ENCODE measurements at regions not wholly inside any gene's neighbourhood (a gene's known extent, or its start where the extent isn't known, plus 50 kb on each side); places are given as distances from the start of the nearest gene placed in this dataset.

DNA sequence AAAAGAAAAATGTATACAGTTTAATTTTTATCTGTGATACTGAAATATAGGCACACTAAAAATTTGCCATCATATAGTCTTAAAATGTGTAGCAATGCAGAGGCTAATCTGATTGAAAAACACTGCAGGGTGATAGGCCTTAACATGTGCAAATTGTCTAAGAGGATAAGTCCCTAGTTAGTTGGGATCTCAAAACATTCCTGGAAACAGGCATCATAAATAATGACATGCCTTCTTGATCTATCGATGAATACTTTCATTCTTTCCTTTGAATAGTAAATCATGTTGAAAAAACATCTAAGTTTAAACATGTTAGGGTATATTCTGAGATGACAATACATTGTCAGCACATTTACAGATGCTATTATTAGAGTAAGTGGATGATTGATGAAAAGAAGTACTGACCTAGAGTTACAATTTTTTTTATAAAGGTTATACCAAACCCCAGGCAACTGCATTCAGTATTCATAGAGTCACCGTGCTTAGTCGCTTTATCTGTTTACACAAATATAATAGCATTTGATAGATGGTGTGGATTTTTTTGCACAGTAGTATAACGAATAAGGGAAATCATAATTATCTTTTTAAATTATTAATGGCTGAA is 668.2 kb upstream of the ADGRL3 start:
- Histone ChIP-seq H3K27me3 (ENCODE audit: insufficient read depth, low read length) (no peaks in the 10 kb centered on the region), H3K4me2 (ENCODE audit: low read length) (no peak overlapping the region)
- DNase-seq (ENCODE audit: low read depth), result no peak

DNA sequence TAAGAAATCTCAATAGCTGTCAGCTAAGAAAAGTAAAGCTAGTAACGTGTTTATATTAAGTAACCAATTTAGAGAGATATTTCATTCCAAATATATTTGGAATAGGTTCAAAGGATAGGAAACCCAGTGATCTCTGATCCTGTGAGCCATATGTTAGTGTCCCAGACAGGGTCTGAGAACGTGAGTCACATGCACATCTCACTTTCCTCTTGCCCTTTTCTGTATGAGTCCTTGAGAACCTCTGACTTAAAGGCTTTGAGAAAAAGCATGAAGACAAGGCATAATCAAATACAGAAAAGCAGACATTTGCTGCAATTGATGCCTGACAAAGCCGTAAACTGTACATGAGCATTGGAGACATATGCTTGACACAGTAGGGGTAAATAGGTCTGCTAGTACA is 655.1 kb upstream of the ADGRL3 start:
- Histone ChIP-seq H3K36me3 (ENCODE audit: insufficient read depth, low read length) (no peaks in the 10 kb centered on the region), H3K4me3 (ENCODE audit: insufficient read depth, low read depth, low read length) (no peak overlapping the region), H3K9ac (ENCODE audit: low read length) (no peak overlapping the region), H4K20me1 (ENCODE audit: insufficient read depth, low read length) (no peaks in the 10 kb centered on the region), H3K9me3 (ENCODE audit: insufficient read depth, low read depth, low read length) (no peaks in the 10 kb centered on the region), H3K27ac (ENCODE audit: low read depth, low read length) (no peak overlapping the region), H3K4me1 (ENCODE audit: insufficient read depth, low read length) (no peaks in the 10 kb centered on the region), H2AFZ (ENCODE audit: low read depth, low read length) (no peak overlapping the region), H3K27me3 (ENCODE audit: insufficient read depth, low read length) (no peaks in the 10 kb centered on the region), H3K4me2 (ENCODE audit: low read length) (no peak overlapping the region), H3K79me2 (ENCODE audit: insufficient read depth, low read length) (no peaks in the 10 kb centered on the region)
- no peak overlapping the region for H3K4me3 Mint-ChIP-seq (ENCODE audit: unreplicated experiment)
- no peaks in the 10 kb centered on the region for H3K36me3 Mint-ChIP-seq (ENCODE audit: low read depth, unreplicated experiment)
- H3K4me1 Mint-ChIP-seq (ENCODE audit: low read depth, unreplicated experiment), result no peaks in the 10 kb centered on the region
- DNase-seq (ENCODE audit: low read depth), result no peak
- FAIRE-seq, result no peak
- H3K9me3 Mint-ChIP-seq (ENCODE audit: unreplicated experiment), result peaks cover 2% of the 10 kb centered on the region
- H3K27ac Mint-ChIP-seq (ENCODE audit: unreplicated experiment), result no peak overlapping the region
- H3K27me3 Mint-ChIP-seq (ENCODE audit: low read depth, unreplicated experiment), result no peaks in the 10 kb centered on the region
- no peak for TF ChIP-seq EZH2 (IDR thresholded peaks at IDR 0.05; ENCODE audit: insufficient read depth, low read length)
- TF ChIP-seq, protein P1, sequence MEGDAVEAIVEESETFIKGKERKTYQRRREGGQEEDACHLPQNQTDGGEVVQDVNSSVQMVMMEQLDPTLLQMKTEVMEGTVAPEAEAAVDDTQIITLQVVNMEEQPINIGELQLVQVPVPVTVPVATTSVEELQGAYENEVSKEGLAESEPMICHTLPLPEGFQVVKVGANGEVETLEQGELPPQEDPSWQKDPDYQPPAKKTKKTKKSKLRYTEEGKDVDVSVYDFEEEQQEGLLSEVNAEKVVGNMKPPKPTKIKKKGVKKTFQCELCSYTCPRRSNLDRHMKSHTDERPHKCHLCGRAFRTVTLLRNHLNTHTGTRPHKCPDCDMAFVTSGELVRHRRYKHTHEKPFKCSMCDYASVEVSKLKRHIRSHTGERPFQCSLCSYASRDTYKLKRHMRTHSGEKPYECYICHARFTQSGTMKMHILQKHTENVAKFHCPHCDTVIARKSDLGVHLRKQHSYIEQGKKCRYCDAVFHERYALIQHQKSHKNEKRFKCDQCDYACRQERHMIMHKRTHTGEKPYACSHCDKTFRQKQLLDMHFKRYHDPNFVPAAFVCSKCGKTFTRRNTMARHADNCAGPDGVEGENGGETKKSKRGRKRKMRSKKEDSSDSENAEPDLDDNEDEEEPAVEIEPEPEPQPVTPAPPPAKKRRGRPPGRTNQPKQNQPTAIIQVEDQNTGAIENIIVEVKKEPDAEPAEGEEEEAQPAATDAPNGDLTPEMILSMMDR (IDR thresholded peaks at IDR 0.05; ENCODE audit: insufficient read depth, low read depth, low read length), result no peak

More for the DNA sequence above, 668.2 kb upstream of the ADGRL3 start:
- no peaks in the 10 kb centered on the region for H3K79me2 ChIP-seq (ENCODE audit: insufficient read depth, low read length)
- H3K36me3 Mint-ChIP-seq (ENCODE audit: low read depth, unreplicated experiment), result no peaks in the 10 kb centered on the region
- H4K20me1 ChIP-seq (ENCODE audit: insufficient read depth, low read length), result no peaks in the 10 kb centered on the region
- H3K4me1 ChIP-seq (ENCODE audit: insufficient read depth, low read length), result no peaks in the 10 kb centered on the region
- no peak overlapping the region for H3K9ac ChIP-seq (ENCODE audit: low read length)
- no peak overlapping the region for H3K4me3 ChIP-seq (ENCODE audit: insufficient read depth, low read depth, low read length)
- TF ChIP-seq, protein P1 (IDR thresholded peaks at IDR 0.05; ENCODE audit: insufficient read depth, low read depth, low read length), result no peak
- no peak for TF ChIP-seq EZH2 (IDR thresholded peaks at IDR 0.05; ENCODE audit: insufficient read depth, low read length)
- H3K9me3 ChIP-seq (ENCODE audit: insufficient read depth, low read depth, low read length), result no peaks in the 10 kb centered on the region
- no peak overlapping the region for H3K4me3 Mint-ChIP-seq (ENCODE audit: unreplicated experiment)
- H3K27me3 Mint-ChIP-seq (ENCODE audit: low read depth, unreplicated experiment), result no peaks in the 10 kb centered on the region
- H3K4me1 Mint-ChIP-seq (ENCODE audit: low read depth, unreplicated experiment), result no peaks in the 10 kb centered on the region
- H2AFZ ChIP-seq (ENCODE audit: low read depth, low read length), result no peak overlapping the region
- H3K27ac ChIP-seq (ENCODE audit: low read depth, low read length), result no peak overlapping the region
- H3K27ac Mint-ChIP-seq (ENCODE audit: unreplicated experiment), result no peak overlapping the region
- H3K9me3 Mint-ChIP-seq (ENCODE audit: unreplicated experiment), result no peaks in the 10 kb centered on the region
- no peak for FAIRE-seq
- H3K36me3 ChIP-seq (ENCODE audit: insufficient read depth, low read length), result no peaks in the 10 kb centered on the region

DNA sequence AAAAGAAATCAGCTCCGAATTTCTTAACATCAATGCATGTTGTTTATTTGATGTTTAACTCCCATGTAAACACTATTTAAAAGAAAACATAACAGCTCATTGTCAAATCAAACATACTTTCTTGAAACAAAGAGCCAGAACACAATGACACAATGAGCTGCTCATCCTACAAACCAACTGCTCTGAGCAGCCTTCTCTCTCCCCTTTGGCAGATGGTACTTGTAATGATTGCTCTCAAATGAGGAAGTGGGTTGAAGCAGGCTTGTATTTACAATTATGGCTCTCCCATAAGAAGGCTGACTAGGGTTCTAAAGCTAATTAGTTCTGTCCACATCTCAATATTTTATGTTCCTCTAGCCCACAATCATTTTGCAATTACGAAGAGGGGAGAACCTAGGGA is 637.8 kb upstream of the ADGRL3 start:
- Mint-ChIP-seq H3K4me1 (ENCODE audit: low read depth, unreplicated experiment) (no peaks in the 10 kb centered on the region), H3K27me3 (ENCODE audit: low read depth, unreplicated experiment) (no peaks in the 10 kb centered on the region), H3K4me3 (ENCODE audit: unreplicated experiment) (no peak overlapping the region), H3K9me3 (ENCODE audit: unreplicated experiment) (no peaks in the 10 kb centered on the region), H3K27ac (ENCODE audit: unreplicated experiment) (no peak overlapping the region), H3K36me3 (ENCODE audit: low read depth, unreplicated experiment) (no peaks in the 10 kb centered on the region)
- H3K4me1 ChIP-seq (ENCODE audit: insufficient read depth, low read length), result no peaks in the 10 kb centered on the region
- no peaks in the 10 kb centered on the region for H4K20me1 ChIP-seq (ENCODE audit: insufficient read depth, low read length)
- no peaks in the 10 kb centered on the region for H3K27me3 ChIP-seq (ENCODE audit: insufficient read depth, low read length)
- no peaks in the 10 kb centered on the region for H3K36me3 ChIP-seq (ENCODE audit: insufficient read depth, low read length)
- TF ChIP-seq, protein P1 (IDR thresholded peaks at IDR 0.05; ENCODE audit: insufficient read depth, low read depth, low read length), result no peak
- FAIRE-seq (no peak), DNase-seq (ENCODE audit: low read depth) (no peak)
- H3K9me3 ChIP-seq (ENCODE audit: insufficient read depth, low read depth, low read length), result no peaks in the 10 kb centered on the region
- no peaks in the 10 kb centered on the region for H3K79me2 ChIP-seq (ENCODE audit: insufficient read depth, low read length)
- no peak overlapping the region for H3K9ac ChIP-seq (ENCODE audit: low read length)
- H2AFZ ChIP-seq (ENCODE audit: low read depth, low read length), result no peak overlapping the region
- H3K27ac ChIP-seq (ENCODE audit: low read depth, low read length), result no peak overlapping the region
- no peak overlapping the region for H3K4me2 ChIP-seq (ENCODE audit: low read length)
- H3K4me3 ChIP-seq (ENCODE audit: insufficient read depth, low read depth, low read length), result no peak overlapping the region

All from astrocyte (in vitro differentiated cells and primary cell).